SU-DHL-6 (cell line): ENCODE measurements at regions not wholly inside any gene's neighbourhood (a gene's known extent, or its start where the extent isn't known, plus 50 kb on each side); places are given as distances from the start of the nearest gene placed in this dataset.

ENCODE experiments used
- EZH2phosphoT487 ChIP-seq: fragments of 200-600 bp; sonication (generic), shearing (Covaris generic); conservative IDR thresholded peaks from 2 replicates; pipeline ENCODE4 v1.6.1; 2018; ENCODE audit warnings: mild to moderate bottlenecking, antibody characterized with exemption, low read length, moderate library complexity, mixed read lengths
- TF ChIP-seq, protein P1 (sequence below): fragments of 200-600 bp; sonication (generic); IDR thresholded peaks from one replicate; pipeline ENCODE4 v1.5.1; 2017; ENCODE audit warnings: antibody characterized with exemption, mild to moderate bottlenecking, low read length, moderate library complexity; ENCODE audit not compliant: insufficient read depth, poor library complexity, severe bottlenecking

- TF ChIP-seq, protein P1, sequence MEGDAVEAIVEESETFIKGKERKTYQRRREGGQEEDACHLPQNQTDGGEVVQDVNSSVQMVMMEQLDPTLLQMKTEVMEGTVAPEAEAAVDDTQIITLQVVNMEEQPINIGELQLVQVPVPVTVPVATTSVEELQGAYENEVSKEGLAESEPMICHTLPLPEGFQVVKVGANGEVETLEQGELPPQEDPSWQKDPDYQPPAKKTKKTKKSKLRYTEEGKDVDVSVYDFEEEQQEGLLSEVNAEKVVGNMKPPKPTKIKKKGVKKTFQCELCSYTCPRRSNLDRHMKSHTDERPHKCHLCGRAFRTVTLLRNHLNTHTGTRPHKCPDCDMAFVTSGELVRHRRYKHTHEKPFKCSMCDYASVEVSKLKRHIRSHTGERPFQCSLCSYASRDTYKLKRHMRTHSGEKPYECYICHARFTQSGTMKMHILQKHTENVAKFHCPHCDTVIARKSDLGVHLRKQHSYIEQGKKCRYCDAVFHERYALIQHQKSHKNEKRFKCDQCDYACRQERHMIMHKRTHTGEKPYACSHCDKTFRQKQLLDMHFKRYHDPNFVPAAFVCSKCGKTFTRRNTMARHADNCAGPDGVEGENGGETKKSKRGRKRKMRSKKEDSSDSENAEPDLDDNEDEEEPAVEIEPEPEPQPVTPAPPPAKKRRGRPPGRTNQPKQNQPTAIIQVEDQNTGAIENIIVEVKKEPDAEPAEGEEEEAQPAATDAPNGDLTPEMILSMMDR: no peak
- TF ChIP-seq EZH2phosphoT487: no peak
Measured at GRCh38 chr10:21160116-21160515, 263.0 kb upstream of the NEBL start.
